MM.1S (cell line): ENCODE measurements at regions not wholly inside any gene's neighbourhood (a gene's known extent, or its start where the extent isn't known, plus 50 kb on each side); places are given as distances from the start of the nearest gene placed in this dataset.

Source experiments
- EZH2 ChIP-seq: fragments of 300-600 bp; sonication (generic); optimal IDR thresholded peaks from 2 replicates; pipeline ENCODE3; 2017; ENCODE audit warnings: low read depth, mild to moderate bottlenecking, antibody characterized with exemption, low read length, mixed read lengths
- EZH2phosphoT487 ChIP-seq: fragments of 300-600 bp; sonication (generic); IDR thresholded peaks from 2 replicates; pipeline ENCODE4 v1.6.1; 2018; ENCODE audit warnings: antibody characterized with exemption, low read length
- TF ChIP-seq, protein P1 (sequence below): fragments of 300-600 bp; sonication (generic); IDR thresholded peaks from 2 replicates; pipeline ENCODE4 v1.5.1; 2016; ENCODE audit warnings: antibody characterized with exemption, low read length, mixed read lengths

DNA sequence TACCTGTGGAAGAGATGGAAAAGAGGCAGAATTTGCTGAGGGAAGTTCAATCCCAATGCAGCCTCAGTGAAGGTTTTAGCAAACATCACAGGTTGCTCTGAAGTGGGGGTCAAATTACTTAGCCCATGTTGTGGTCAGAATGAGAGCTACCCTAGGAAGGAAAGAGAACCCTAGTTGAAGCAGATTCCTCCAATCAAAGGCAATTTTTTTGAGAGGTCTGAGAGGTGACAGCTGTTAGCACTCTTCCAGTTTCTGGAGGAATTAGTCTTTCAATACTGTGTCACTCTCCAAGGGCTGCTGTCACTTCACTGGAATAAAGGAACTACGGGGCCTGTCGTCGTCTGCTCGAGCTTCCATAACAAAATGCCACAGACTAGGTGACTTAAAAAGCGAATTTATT is 584.2 kb upstream of the DPPA4 start:
- TF ChIP-seq, protein P1, sequence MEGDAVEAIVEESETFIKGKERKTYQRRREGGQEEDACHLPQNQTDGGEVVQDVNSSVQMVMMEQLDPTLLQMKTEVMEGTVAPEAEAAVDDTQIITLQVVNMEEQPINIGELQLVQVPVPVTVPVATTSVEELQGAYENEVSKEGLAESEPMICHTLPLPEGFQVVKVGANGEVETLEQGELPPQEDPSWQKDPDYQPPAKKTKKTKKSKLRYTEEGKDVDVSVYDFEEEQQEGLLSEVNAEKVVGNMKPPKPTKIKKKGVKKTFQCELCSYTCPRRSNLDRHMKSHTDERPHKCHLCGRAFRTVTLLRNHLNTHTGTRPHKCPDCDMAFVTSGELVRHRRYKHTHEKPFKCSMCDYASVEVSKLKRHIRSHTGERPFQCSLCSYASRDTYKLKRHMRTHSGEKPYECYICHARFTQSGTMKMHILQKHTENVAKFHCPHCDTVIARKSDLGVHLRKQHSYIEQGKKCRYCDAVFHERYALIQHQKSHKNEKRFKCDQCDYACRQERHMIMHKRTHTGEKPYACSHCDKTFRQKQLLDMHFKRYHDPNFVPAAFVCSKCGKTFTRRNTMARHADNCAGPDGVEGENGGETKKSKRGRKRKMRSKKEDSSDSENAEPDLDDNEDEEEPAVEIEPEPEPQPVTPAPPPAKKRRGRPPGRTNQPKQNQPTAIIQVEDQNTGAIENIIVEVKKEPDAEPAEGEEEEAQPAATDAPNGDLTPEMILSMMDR: no peak
- no peak for TF ChIP-seq EZH2
- TF ChIP-seq EZH2phosphoT487: no peak
